ENCODE measurements at regions not wholly inside any gene's neighbourhood (a gene's known extent, or its start where the extent isn't known, plus 50 kb on each side); places are given as distances from the start of the nearest gene placed in this dataset.

GRCh38 chr18:45384962-45385315 is 230.3 kb upstream of the SLC14A2 start:
- DNase-seq: no peak

- no peak for DNase-seq
Observed at GRCh38 chr18:45386041-45386655, 229.1 kb upstream of the SLC14A2 start.

GRCh38 chr18:45387229-45387628 is 228.0 kb upstream of the SLC14A2 start:
- DNase-seq: no peak

- DNase-seq: no peak
Observed at GRCh38 chr18:45398448-45398847, 216.8 kb upstream of the SLC14A2 start.

GRCh38 chr18:45399146-45399545 is 216.1 kb upstream of the SLC14A2 start:
- DNase-seq: no peak

GRCh38 chr18:45399643-45400042 is 215.6 kb upstream of the SLC14A2 start:
- no peak for DNase-seq

GRCh38 chr18:45402485-45403056 is 212.7 kb upstream of the SLC14A2 start:
- DNase-seq: no peak

- no peak for DNase-seq
Observed at GRCh38 chr18:45403341-45404049, 211.8 kb upstream of the SLC14A2 start.

GRCh38 chr18:45408218-45408617 is 207.1 kb upstream of the SLC14A2 start:
- no peak for DNase-seq

GRCh38 chr18:45409971-45410370 is 205.3 kb upstream of the SLC14A2 start:
- no peak for DNase-seq

GRCh38 chr18:45412577-45412976 is 202.7 kb upstream of the SLC14A2 start:
- DNase-seq: no peak

GRCh38 chr18:45413180-45413836 is 202.0 kb upstream of the SLC14A2 start:
- no peak for DNase-seq

GRCh38 chr18:45415614-45416013 is 199.7 kb upstream of the SLC14A2 start:
- no peak for DNase-seq

GRCh38 chr18:45416168-45416567 is 199.1 kb upstream of the SLC14A2 start:
- DNase-seq: no peak

GRCh38 chr18:45417392-45417791 is 197.9 kb upstream of the SLC14A2 start:
- DNase-seq: no peak

- DNase-seq: no peak
Observed at GRCh38 chr18:45423659-45424058, 191.6 kb upstream of the SLC14A2 start.

GRCh38 chr18:45430041-45430440 is 185.2 kb upstream of the SLC14A2 start:
- DNase-seq: no peak

GRCh38 chr18:45435810-45436209 is 179.5 kb upstream of the SLC14A2 start:
- no peak for DNase-seq

GRCh38 chr18:45437366-45437765 is 177.9 kb upstream of the SLC14A2 start:
- DNase-seq: no peak

GRCh38 chr18:45439851-45440645 is 175.2 kb upstream of the SLC14A2 start:
- DNase-seq: no peak

- DNase-seq: no peak
Observed at GRCh38 chr18:45441110-45441847, 174.0 kb upstream of the SLC14A2 start.

GRCh38 chr18:45444040-45444439 is 171.2 kb upstream of the SLC14A2 start:
- DNase-seq: no peak

All from stimulated activated CD4-positive, alpha-beta T cell treated with anti-CD3 and anti-CD28 coated beads, Interleukin-4, amount 100 ng/mL, for 1 hour (primary cell).